HepG2 (cell line): ENCODE measurements at regions not wholly inside any gene's neighbourhood (a gene's known extent, or its start where the extent isn't known, plus 50 kb on each side); places are given as distances from the start of the nearest gene placed in this dataset.
A peak's percentile ranks its signal among the peaks of the same experiment; 100 is the strongest.
"Not testable (repeated sequence)": the region's sequence is repeated elsewhere in the genome, so short reads cannot be mapped to it uniquely, and the experiment has no call there.

Experiments used
- ATAC-seq: fragments of 200-7000 bp; cut with Tn5 transposase; 3 replicates; pipeline ENCODE4 v1.9.1; 2020; ENCODE audit warnings: mild to moderate bottlenecking, moderate library complexity
- BruUV-seq: library from RNA; stranded (reverse); fragments of 400-500 nt; replicated peaks from 2 replicates; lab custom pipeline; 2021; lab: Mats Ljungman, UMichigan
- CTCF ChIA-PET: fragments of 300-600 bp; formaldehyde crosslinking; extraction: SDS; loops from one replicate; lab custom pipeline; 2021; ENCODE audit warnings: low total read pairs, inconsistent platforms, low intra/inter-chr PET ratio; lab: Yijun Ruan, JAX
- POLR2A ChIA-PET: fragments of 350-600 bp; sonication (Branson Sonifier 250); formaldehyde crosslinking; loops from one replicate; lab custom pipeline; 2020; ENCODE audit warnings: antibody characterized with exemption, inconsistent platforms; lab: Yijun Ruan, JAX
- DNase-seq: peaks from one replicate; pipeline ENCODE4 v3.0.0-alpha.2; 2015; ENCODE audit warnings: low spot score
- FAIRE-seq: peaks from 3 replicates; lab custom pipeline; 2011; peaks lifted over from hg19 to GRCh38; lab: Jason Lieb, UNC
- H2AFZ ChIP-seq: one replicate; pipeline ENCODE4 v1.6.1; 2011; ENCODE audit warnings: low read length, inconsistent platforms
- H3K27ac ChIP-seq: fragments of 300-600 bp; 3 replicates; pipeline ENCODE4 v1.8.0; 2011; ENCODE audit warnings: mixed run types, mild to moderate bottlenecking, mixed read lengths, low read length, inconsistent platforms; ENCODE audit not compliant: insufficient read depth; ENCODE audit errors: extremely low read length
- H3K27me3 ChIP-seq, 2 experiments: fragments of 200-600 bp in 1 of 2; 2 replicates in 1 of 2; 3 replicates in 1 of 2; pipeline versions ENCODE4 v1.6.0 to v1.8.0; 2011; ENCODE audit warnings: low read length in 2 of 2, mild to moderate bottlenecking in 2 of 2, moderate library complexity in 2 of 2, inconsistent platforms in 1 of 2; ENCODE audit not compliant: insufficient read depth in 2 of 2, control insufficient read depth in 1 of 2
- H3K36me3 ChIP-seq, 2 experiments: fragments of 200-600 bp in 1 of 2; replicated peaks in 1 of 2; 2 replicates in 1 of 2; 3 replicates in 1 of 2; pipeline versions ENCODE4 v1.5.1 to v1.8.0; 2011; ENCODE audit warnings: low read length in 2 of 2, inconsistent platforms in 1 of 2; ENCODE audit not compliant: insufficient read depth in 2 of 2, control insufficient read depth in 1 of 2
- H3K4me1 ChIP-seq: 2 replicates; pipeline ENCODE4 v1.5.1; 2012; ENCODE audit warnings: low read length, inconsistent platforms; ENCODE audit not compliant: insufficient read depth
- H3K4me2 ChIP-seq: 2 replicates; pipeline ENCODE4 v1.6.0; 2011; ENCODE audit warnings: low read depth, low read length, inconsistent platforms
- H3K4me3 ChIP-seq, 3 experiments: fragments of 200-600 bp in 1 of 3; sonication (generic), shearing (Covaris generic) in 1 of 3; replicated peaks in 1 of 3; 2 replicates each; pipeline ENCODE4 v1.5.1; 2011 to 2016; ENCODE audit warnings: low read length in 3 of 3, inconsistent platforms in 2 of 3, low read depth in 2 of 3, mild to moderate bottlenecking in 2 of 3, control low read depth in 1 of 3, mixed read lengths in 1 of 3; ENCODE audit not compliant: insufficient read depth in 1 of 3
- H3K79me2 ChIP-seq: one replicate; pipeline ENCODE4 v1.6.1; 2011; ENCODE audit warnings: low read length, inconsistent platforms; ENCODE audit not compliant: insufficient read depth
- H3K9ac ChIP-seq: 2 replicates; pipeline ENCODE4 v1.6.0; 2011; ENCODE audit warnings: mild to moderate bottlenecking, low read depth, low read length, inconsistent platforms; ENCODE audit not compliant: insufficient read depth
- H3K9me3 ChIP-seq: 2 replicates; pipeline ENCODE4 v1.5.1; 2012; ENCODE audit warnings: mild to moderate bottlenecking, low read length
- H4K20me1 ChIP-seq: 2 replicates; pipeline ENCODE4 v1.6.0; 2011; ENCODE audit warnings: inconsistent platforms, mild to moderate bottlenecking, low read length, moderate library complexity; ENCODE audit not compliant: insufficient read depth
- MAFF ChIP-seq: IDR thresholded peaks from 2 replicates; pipeline ENCODE4 v1.6.1; 2011; ENCODE audit warnings: low read depth, low read length, improper control_type of control experiment
- MAFG ChIP-seq: sonication (generic); formaldehyde crosslinking; IDR thresholded peaks from 2 replicates; pipeline ENCODE4 v1.5.1; 2020; ENCODE audit warnings: mild to moderate bottlenecking, missing genetic modification reagents
- MAFK ChIP-seq, 2 experiments: IDR thresholded peaks in 1 of 2; conservative IDR thresholded peaks in 1 of 2; 2 replicates each; pipeline ENCODE4 v1.6.1; 2011; ENCODE audit warnings: improper control_type of control experiment in 2 of 2, low read length in 2 of 2
- WGBS: methylation state at CpG from one replicate; pipeline ENCODE4 v1.1.6; 2017; ENCODE audit warnings: low lambda C conversion rate; 5-methylcytosine and 5-hydroxymethylcytosine counted together
- in situ Hi-C: cut with HindIII; loops from 2 replicates; pipeline ENCODE4 v1.10.0; 2017; ENCODE audit warnings: low pct_unique_long_range_greater_than_20kb; ENCODE audit not compliant: extremely low pct_ligation_motif_present
- intact Hi-C: fragments of 100-400 bp; cut with micrococcal nuclease; formaldehyde crosslinking; loops from one replicate; pipeline ENCODE4 v1.10.0; 2022; ENCODE audit not compliant: unreplicated experiment

GRCh38 chr17:28264902-28265548 lies 54.0 kb upstream of the TMEM97 start:
- H3K4me3 ChIP-seq, H3K27me3 ChIP-seq, DNase-seq, POLR2A ChIA-PET, H3K79me2 ChIP-seq, CTCF ChIA-PET, ATAC-seq, intact Hi-C loops, FAIRE-seq, H3K4me2 ChIP-seq, H3K9ac ChIP-seq, H4K20me1 ChIP-seq, H2AFZ ChIP-seq, in situ Hi-C loops, H3K27ac ChIP-seq, H3K36me3 ChIP-seq, BruUV-seq: not testable (repeated sequence)
- Histone ChIP-seq H3K9me3 (peaks cover 16% of the 10 kb centered on the region), H3K4me1 (peaks cover 14% of the 10 kb centered on the region)
- 27% methylated on average over 5 of the region's 5 CpGs for WGBS
- TF ChIP-seq MAFK (conservative IDR thresholded peaks at IDR 0.05 in 1 of 2, IDR thresholded peaks at IDR 0.05 in 1 of 2; ENCODE audit: low read length in 2 of 2) (peak; percentile 82 to 91), MAFF (peak; percentile 89)

- H4K20me1 ChIP-seq, intact Hi-C loops, H3K4me3 ChIP-seq, in situ Hi-C loops, H2AFZ ChIP-seq, BruUV-seq, POLR2A ChIA-PET, ATAC-seq, H3K4me1 ChIP-seq, DNase-seq, H3K4me2 ChIP-seq, H3K36me3 ChIP-seq, H3K79me2 ChIP-seq, H3K27me3 ChIP-seq, CTCF ChIA-PET, FAIRE-seq, H3K27ac ChIP-seq, H3K9ac ChIP-seq: not testable (repeated sequence)
- peak; percentile 91 for TF ChIP-seq MAFF
- peak; percentile 83 to 91 for TF ChIP-seq MAFK (conservative IDR thresholded peaks at IDR 0.05 in 1 of 2, IDR thresholded peaks at IDR 0.05 in 1 of 2; ENCODE audit: low read length in 2 of 2)
- TF ChIP-seq MAFG, result 0 out of 2 replicates have a peak, but pooled peaks have one; percentile 36
- WGBS, result 87% methylated on average over 21 of the region's 21 CpGs
- H3K9me3 ChIP-seq, result peaks cover 16% of the 10 kb centered on the region
Measured at GRCh38 chr17:28265856-28266546, 53.0 kb upstream of the TMEM97 start.
